ENCODE measurements at regions not wholly inside any gene's neighbourhood (a gene's known extent, or its start where the extent isn't known, plus 50 kb on each side); places are given as distances from the start of the nearest gene placed in this dataset.

DNA sequence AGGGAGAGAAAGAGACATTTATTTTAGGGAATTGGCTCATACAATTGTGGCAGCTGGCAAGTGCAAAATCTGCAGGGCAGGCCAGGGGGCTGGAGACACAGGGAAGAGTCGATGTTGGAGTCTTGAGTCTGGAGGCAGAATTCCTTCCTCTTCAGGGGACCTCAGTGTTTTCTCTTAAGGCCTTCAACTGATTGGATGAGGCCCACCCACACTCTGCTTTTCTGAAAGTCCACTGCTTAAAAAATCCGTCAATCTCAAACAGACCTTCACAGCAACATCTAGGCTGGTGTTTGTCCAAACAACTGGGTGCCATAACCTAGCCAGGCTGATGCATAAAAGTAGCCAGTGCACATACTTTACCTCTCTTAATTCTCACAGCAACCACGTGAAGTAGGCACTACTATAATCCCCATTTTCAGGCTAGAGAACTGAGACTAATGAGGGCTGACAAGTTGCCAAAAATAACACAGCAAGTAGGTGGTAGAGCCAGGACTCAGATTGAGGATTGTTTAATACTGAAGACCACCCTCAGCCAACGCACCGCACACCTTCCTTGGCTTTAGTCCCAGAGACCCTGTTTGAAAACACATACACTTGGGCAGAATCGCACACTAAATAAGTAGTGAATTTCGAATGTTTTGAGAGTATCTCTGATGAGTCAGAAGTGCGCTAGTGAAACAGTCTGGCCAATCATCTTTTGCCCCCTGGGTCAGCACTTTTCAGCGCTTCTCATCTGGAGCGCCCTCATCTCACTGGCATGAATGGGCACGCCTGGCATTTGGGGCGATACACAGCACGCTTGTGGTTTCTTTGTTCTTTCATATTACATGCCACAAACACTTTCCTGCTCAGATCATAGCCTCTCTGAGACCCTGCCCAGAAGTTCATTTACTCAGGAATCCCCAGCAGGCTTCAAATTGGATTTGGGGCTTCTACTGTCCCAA, 591.4 kb downstream of the CCDC171 start:
- no peak for DNase-seq
- Mint-ChIP-seq H3K36me3 (no peaks in the 10 kb centered on the region), H3K27ac (no peak overlapping the region), H3K27me3 (ENCODE audit: low read depth in 2 of 2) (peaks cover 5 to 22% of the 10 kb centered on the region in 2 donors), H3K4me3 (no peak overlapping the region), H3K4me1 (no peaks in the 10 kb centered on the region), H3K9me3 (no peaks in the 10 kb centered on the region)
- TF ChIP-seq, protein P1, sequence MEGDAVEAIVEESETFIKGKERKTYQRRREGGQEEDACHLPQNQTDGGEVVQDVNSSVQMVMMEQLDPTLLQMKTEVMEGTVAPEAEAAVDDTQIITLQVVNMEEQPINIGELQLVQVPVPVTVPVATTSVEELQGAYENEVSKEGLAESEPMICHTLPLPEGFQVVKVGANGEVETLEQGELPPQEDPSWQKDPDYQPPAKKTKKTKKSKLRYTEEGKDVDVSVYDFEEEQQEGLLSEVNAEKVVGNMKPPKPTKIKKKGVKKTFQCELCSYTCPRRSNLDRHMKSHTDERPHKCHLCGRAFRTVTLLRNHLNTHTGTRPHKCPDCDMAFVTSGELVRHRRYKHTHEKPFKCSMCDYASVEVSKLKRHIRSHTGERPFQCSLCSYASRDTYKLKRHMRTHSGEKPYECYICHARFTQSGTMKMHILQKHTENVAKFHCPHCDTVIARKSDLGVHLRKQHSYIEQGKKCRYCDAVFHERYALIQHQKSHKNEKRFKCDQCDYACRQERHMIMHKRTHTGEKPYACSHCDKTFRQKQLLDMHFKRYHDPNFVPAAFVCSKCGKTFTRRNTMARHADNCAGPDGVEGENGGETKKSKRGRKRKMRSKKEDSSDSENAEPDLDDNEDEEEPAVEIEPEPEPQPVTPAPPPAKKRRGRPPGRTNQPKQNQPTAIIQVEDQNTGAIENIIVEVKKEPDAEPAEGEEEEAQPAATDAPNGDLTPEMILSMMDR (IDR thresholded peaks at IDR 0.05) = no peak
- no peaks in the 10 kb centered on the region for H3K4me1 ChIP-seq (ENCODE audit: control insufficient read depth, insufficient read depth, low read length)
- no peak overlapping the region for H3K27ac ChIP-seq (ENCODE audit: low read length)
- ATAC-seq = no peak
- H3K36me3 ChIP-seq (ENCODE audit: control insufficient read depth, insufficient read depth, low read length) = no peaks in the 10 kb centered on the region
- intact Hi-C loops (cut with micrococcal nuclease) = no loop called here
- H3K9me3 ChIP-seq (ENCODE audit: control insufficient read depth, insufficient read depth, low read length) = no peaks in the 10 kb centered on the region
- no peaks in the 10 kb centered on the region for H3K27me3 ChIP-seq (ENCODE audit: control insufficient read depth, insufficient read depth, low read length)
- H3K4me3 ChIP-seq (ENCODE audit: low read length) = no peak overlapping the region
- WGBS (ENCODE audit: insufficient coverage) = 76% methylated on average over 13 of the region's 13 CpGs

DNA sequence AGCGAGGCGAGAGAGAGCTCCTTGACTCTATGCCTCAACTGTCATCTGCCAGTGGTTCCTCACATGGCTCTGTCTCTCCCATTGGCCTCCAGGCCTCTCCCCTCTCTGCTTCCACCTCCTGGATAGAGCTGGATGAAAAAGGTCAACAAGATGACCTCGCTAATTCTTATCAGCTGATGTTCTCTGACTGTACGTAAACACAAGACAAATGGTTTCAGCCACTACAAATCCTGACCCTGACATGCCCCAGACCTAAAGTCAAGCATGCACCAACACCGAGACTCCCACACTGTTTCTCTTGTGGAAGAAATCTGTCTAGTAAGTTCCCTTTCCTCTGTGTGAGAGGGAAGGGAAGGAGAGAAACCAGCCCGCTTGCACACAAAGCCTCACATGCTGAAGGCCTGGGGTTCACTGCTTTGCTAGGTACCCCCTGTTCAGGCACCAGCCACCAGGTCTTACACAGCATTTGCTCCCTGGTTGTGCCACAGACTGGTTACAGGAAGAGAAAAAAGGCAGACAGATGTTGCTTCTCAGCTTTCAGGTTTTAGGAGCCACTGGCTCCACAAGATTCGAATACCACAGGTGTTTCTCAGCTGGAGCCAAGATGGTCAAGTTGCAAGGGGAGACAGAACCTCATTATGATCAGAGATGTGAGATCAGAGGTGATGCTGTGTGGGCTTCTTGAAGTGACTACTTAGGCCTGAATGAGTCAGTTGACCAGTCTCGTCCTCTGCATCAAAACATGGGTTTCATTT, 592.5 kb downstream of the CCDC171 start:
- intact Hi-C loops (cut with micrococcal nuclease) = no loop called here
- no peak overlapping the region for H3K27ac Mint-ChIP-seq
- no peaks in the 10 kb centered on the region for H3K36me3 Mint-ChIP-seq
- H3K9me3 Mint-ChIP-seq = no peaks in the 10 kb centered on the region
- no peaks in the 10 kb centered on the region for H3K4me1 Mint-ChIP-seq
- ATAC-seq = no peak
- no peak overlapping the region for H3K4me3 ChIP-seq (ENCODE audit: low read length)
- peaks cover 5 to 28% of the 10 kb centered on the region in 2 donors for H3K27me3 Mint-ChIP-seq (ENCODE audit: low read depth in 2 of 2)
- no peak overlapping the region for H3K4me3 Mint-ChIP-seq
- TF ChIP-seq, protein P1 (IDR thresholded peaks at IDR 0.05) = no peak
- WGBS (ENCODE audit: insufficient coverage) = 85% methylated on average over 7 of the region's 8 CpGs
- DNase-seq = no peak
- no peaks in the 10 kb centered on the region for H3K9me3 ChIP-seq (ENCODE audit: control insufficient read depth, insufficient read depth, low read length)
- H3K4me1 ChIP-seq (ENCODE audit: control insufficient read depth, insufficient read depth, low read length) = no peaks in the 10 kb centered on the region
- no peak overlapping the region for H3K27ac ChIP-seq (ENCODE audit: low read length)
- no peaks in the 10 kb centered on the region for H3K27me3 ChIP-seq (ENCODE audit: control insufficient read depth, insufficient read depth, low read length)
- H3K36me3 ChIP-seq (ENCODE audit: control insufficient read depth, insufficient read depth, low read length) = no peaks in the 10 kb centered on the region

DNA sequence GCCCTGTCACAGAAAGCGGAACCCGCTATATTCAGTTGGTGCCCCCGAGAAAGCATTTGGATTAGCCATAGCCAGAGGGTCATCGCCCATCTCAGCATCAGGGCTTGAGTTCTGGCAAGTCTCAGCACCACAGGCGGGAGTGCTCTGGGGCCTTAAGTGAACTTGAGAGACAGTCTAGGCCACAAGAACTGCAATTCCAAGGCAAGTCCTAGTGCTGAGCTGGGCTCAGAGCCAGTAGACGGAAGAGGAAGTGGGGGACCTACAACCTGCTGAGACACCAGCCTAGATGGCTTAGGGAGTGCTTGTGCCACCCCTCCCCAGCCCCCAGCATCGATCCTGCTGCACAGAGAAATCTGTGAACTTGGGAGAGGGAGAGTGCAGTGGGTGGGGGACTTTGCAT, 594.9 kb downstream of the CCDC171 start:
- no peaks in the 10 kb centered on the region for H3K9me3 ChIP-seq (ENCODE audit: control insufficient read depth, insufficient read depth, low read length)
- no peaks in the 10 kb centered on the region for H3K36me3 ChIP-seq (ENCODE audit: control insufficient read depth, insufficient read depth, low read length)
- TF ChIP-seq, protein P1 (IDR thresholded peaks at IDR 0.05) = no peak
- 70% methylated on average over 7 of the region's 7 CpGs for WGBS (ENCODE audit: insufficient coverage)
- ATAC-seq (no peak), DNase-seq (no peak)
- intact Hi-C loops (cut with micrococcal nuclease) = no loop called here
- Mint-ChIP-seq H3K27ac (no peak overlapping the region), H3K36me3 (no peaks in the 10 kb centered on the region), H3K4me1 (no peaks in the 10 kb centered on the region), H3K4me3 (no peak overlapping the region), H3K9me3 (no peaks in the 10 kb centered on the region), H3K27me3 (ENCODE audit: low read depth in 2 of 2) (peaks cover 14 to 38% of the 10 kb centered on the region in 2 donors)
- no peak overlapping the region for H3K27ac ChIP-seq (ENCODE audit: low read length)
- H3K4me3 ChIP-seq (ENCODE audit: low read length) = no peak overlapping the region
- H3K4me1 ChIP-seq (ENCODE audit: control insufficient read depth, insufficient read depth, low read length) = no peaks in the 10 kb centered on the region
- no peaks in the 10 kb centered on the region for H3K27me3 ChIP-seq (ENCODE audit: control insufficient read depth, insufficient read depth, low read length)
